Central memory CD8-positive, alpha-beta T cell (primary cell): ENCODE measurements at regions not wholly inside any gene's neighbourhood (a gene's known extent, or its start where the extent isn't known, plus 50 kb on each side); places are given as distances from the start of the nearest gene placed in this dataset.
A peak's percentile ranks its signal among the peaks of the same experiment; 100 is the strongest.

Source experiments
- ATAC-seq: fragments of 150-1000 bp; cut with Tn5 transposase; replicated peaks from 2 replicates; pipeline ENCODE4 v1.10.0; 2022; ENCODE audit warnings: mild to moderate bottlenecking, moderate FRiP score, moderate number of reproducible peaks; ENCODE audit not compliant: poor library complexity, severe bottlenecking; ENCODE audit errors: extremely low read depth
- DNase-seq, 2 donors: peaks; one replicate each; pipeline ENCODE4 v3.0.0; 2021; ENCODE audit warnings: low spot score in 2 of 2
- H3K27ac Mint-ChIP-seq: one replicate; pipeline ENCODE4 v1.8.0; 2022; ENCODE audit warnings: low read depth, mild to moderate bottlenecking, moderate library complexity, mixed read lengths
- H3K27me3 Mint-ChIP-seq: one replicate; pipeline ENCODE4 v1.8.0; 2022; ENCODE audit warnings: mixed read lengths
- H3K36me3 Mint-ChIP-seq: one replicate; pipeline ENCODE4 v1.8.0; 2022; ENCODE audit warnings: mild to moderate bottlenecking, moderate library complexity, mixed read lengths; ENCODE audit not compliant: insufficient read depth
- H3K4me1 Mint-ChIP-seq: one replicate; pipeline ENCODE4 v1.8.0; 2022; ENCODE audit warnings: mixed read lengths
- H3K4me3 Mint-ChIP-seq: one replicate; pipeline ENCODE4 v1.8.0; 2022; ENCODE audit warnings: mild to moderate bottlenecking, moderate library complexity, mixed read lengths
- H3K9me3 Mint-ChIP-seq: one replicate; pipeline ENCODE4 v1.8.0; 2022; ENCODE audit warnings: mixed read lengths

DNA sequence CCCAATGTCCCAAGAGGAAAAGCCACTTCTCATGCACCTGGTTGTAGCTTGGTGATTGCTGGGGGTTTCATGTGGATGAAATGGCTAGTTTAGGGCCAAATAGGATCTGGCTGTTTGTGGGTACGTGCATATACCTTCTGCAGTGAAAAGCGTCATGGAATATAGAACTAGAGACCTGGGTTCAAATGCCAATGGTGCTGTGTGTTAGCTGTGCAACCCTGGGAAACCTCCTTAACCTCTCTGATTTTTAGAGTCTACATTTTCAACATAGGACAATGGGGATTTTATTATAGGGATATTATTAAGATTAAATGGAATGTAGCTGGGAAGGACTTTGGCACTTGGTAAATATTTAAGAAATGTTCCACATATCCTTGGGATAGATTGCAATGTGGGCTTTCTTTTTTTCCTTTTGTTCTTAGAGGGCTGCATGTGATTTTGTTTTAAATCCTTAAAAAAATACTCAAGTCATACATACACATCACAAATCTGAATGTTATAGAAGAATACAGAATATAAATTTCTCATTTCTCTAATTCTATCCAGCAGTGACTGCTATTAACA, 112.6 kb upstream of the E2F8 start:
- no peaks in the 10 kb centered on the region for H3K36me3 Mint-ChIP-seq

DNA sequence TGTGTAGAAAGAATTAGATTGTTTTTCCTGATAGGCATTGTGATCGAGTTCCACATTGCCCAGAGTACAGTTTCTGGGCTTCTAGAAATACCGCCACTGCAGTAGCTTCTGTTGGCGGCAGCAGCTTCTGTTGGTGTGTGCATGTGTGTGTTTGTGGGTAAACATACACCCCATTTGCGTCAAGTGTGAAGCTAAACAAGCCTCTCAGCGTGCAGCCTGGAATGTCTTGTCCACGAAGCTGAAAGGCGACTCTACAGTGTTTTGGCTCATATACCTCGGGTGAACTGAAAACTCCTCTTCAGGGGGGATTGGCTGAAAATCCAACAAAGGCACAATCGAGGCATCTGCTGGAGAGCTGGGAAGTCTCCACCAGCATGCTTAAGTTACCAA, 112.0 kb upstream of the E2F8 start:
- Mint-ChIP-seq H3K27ac (no peak overlapping the region), H3K27me3 (peaks cover 77% of the 10 kb centered on the region), H3K4me1 (no peaks in the 10 kb centered on the region), H3K4me3 (no peak overlapping the region), H3K9me3 (no peaks in the 10 kb centered on the region), H3K36me3 (no peaks in the 10 kb centered on the region)
- no peak for DNase-seq
- ATAC-seq, result no peak

More for the DNA sequence above, 112.6 kb upstream of the E2F8 start:
- H3K27ac Mint-ChIP-seq, result no peak overlapping the region
- H3K4me1 Mint-ChIP-seq, result no peaks in the 10 kb centered on the region
- peaks cover 71% of the 10 kb centered on the region for H3K27me3 Mint-ChIP-seq
- H3K4me3 Mint-ChIP-seq, result no peak overlapping the region
- DNase-seq, result no peak
- no peak for ATAC-seq
- no peaks in the 10 kb centered on the region for H3K9me3 Mint-ChIP-seq

DNA sequence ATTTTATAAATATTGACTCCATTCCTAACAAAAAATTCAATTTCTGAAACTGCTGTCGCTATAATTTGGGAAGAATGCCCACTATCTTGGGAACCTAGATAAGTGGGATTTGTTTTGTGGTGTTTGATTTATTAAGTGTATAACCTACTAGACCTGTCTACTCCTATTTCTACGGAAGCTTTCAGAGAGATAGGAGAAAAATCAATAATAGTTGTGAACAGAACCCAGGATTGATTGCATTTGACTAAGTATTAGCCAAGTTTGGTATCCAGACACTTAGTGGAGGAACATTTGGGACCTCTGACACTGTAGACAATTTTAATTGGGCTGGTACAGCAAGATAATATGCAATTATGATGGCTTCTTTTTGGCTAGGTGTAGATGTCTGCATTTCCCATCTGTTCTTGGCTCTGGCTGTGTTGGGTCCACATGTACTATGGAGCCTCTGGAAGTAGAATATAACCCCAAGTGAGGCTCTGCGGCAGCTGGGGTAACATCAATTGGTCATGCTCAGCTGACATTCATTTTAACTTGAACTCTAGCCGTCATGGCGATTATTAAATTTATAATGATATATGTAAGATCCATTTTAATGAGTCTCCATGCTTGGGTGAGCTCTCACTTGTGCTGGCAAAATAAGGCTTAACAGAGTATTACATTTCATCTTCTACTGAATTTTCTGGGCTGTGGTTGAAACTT, 111.5 kb upstream of the E2F8 start:
- no peaks in the 10 kb centered on the region for H3K9me3 Mint-ChIP-seq
- no peaks in the 10 kb centered on the region for H3K36me3 Mint-ChIP-seq
- H3K27me3 Mint-ChIP-seq, result peaks cover 83% of the 10 kb centered on the region
- H3K4me3 Mint-ChIP-seq, result no peak overlapping the region
- H3K4me1 Mint-ChIP-seq, result no peaks in the 10 kb centered on the region
- DNase-seq, result no peak
- H3K27ac Mint-ChIP-seq, result no peak overlapping the region
- no peak for ATAC-seq

DNA sequence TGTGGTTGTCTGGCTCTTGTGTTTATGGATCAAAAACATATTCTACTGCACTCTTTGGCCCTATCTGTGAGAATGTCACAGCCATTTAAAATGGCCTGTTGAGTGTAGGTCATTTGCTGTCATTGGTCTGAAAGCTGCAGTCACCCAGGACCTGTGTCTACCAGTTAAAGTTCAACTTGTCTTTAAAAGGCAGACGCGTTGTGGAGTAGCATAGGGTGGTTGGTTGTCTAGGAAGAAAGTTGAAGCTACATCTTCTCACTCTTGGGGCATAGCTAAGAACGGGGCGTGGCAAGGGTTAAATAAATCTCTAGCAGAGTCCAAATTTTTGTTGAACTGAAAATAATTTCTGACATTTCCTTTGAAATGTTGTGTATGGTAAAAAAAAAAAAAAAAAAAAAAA, 110.7 kb upstream of the E2F8 start:
- Mint-ChIP-seq H3K4me3 (no peak overlapping the region), H3K9me3 (no peaks in the 10 kb centered on the region), H3K36me3 (no peaks in the 10 kb centered on the region), H3K27ac (no peak overlapping the region), H3K4me1 (no peaks in the 10 kb centered on the region), H3K27me3 (peaks cover 90% of the 10 kb centered on the region)
- no peak for ATAC-seq
- no peak for DNase-seq

DNA sequence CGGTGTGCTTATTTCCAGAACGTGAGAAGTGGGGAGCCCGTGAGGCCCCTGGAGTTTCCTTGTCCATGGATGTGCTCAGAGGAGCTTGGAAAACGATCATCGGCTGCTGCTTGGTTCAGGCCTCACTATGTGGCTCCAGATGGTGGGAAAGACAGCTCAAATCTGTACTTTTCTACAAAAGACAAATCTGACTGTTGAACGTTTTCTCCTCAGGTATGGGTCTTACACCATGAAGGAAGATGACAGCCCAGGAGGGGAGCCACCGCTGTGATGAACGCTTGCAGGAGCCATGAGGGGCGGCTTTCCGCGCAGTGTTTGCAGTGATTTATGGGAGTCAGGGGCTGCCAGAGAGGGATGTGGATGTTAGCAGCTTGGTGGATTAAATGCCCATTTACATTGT, 109.4 kb upstream of the E2F8 start:
- Mint-ChIP-seq H3K27ac (no peak overlapping the region), H3K4me1 (peaks cover 9% of the 10 kb centered on the region), H3K36me3 (no peaks in the 10 kb centered on the region), H3K4me3 (no peak overlapping the region), H3K9me3 (no peaks in the 10 kb centered on the region), H3K27me3 (peaks cover 90% of the 10 kb centered on the region)
- DNase-seq (no peak), ATAC-seq (no peak)

DNA sequence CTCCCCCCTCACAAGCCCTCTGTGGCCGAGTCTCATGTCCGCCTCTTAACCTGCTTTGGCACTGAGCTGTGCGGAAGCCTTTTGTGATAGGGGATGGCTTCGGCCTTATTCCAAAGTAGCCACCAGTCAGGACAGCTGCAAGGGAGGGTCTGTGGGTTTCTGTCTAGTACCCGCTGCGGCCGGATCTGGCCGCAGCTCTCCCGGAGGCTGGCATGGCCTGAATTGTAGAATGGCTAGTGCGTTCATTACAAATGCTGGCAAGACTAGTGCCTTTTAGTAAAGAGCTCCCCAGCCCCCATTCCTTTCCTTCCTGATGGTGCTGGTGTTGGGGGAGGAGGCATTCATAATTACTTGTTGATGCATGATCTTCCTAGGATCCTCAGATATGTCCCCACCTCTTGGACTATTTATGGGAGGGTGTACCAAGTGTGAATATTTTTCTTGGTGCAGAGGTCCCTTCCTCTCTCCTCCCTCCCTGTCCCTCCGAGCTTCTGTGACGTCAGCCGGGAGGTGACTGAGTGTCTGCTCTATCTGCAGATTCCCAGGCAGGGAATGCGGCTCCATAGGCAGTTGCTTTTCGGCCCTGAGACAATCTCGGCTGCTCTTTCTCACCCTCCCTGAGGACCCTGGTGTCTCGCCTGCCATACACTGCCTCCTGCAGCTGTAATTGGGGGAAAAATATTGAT, 108.7 kb upstream of the E2F8 start:
- H3K27me3 Mint-ChIP-seq, result peaks cover 90% of the 10 kb centered on the region
- H3K4me3 Mint-ChIP-seq, result no peak overlapping the region
- DNase-seq (no peak), ATAC-seq (no peak)
- no peaks in the 10 kb centered on the region for H3K36me3 Mint-ChIP-seq
- H3K4me1 Mint-ChIP-seq, result peaks cover 9% of the 10 kb centered on the region
- H3K27ac Mint-ChIP-seq, result no peak overlapping the region
- H3K9me3 Mint-ChIP-seq, result no peaks in the 10 kb centered on the region

DNA sequence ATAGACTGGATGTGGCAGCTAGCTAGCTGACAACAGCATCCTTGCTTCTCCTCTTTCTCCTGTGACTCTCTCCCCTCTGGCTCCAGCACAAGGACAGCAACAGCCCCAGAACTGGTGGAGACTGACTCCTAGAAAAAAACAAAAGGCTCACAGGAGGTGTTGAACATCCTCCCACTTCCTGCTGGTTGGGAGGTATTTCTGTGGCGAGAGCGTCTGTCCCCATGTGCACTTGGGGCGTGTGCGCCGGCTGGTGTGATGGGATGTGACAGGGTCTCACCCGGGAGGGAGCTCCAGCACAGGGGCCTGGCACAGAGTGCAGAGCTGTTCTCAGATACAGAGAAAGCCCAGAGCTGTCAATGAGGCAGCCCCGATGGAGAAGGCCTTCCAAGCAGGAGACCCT, 107.2 kb upstream of the E2F8 start:
- ATAC-seq, result no peak
- no peak overlapping the region for H3K4me3 Mint-ChIP-seq
- no peak overlapping the region for H3K27ac Mint-ChIP-seq
- no peak for DNase-seq
- H3K36me3 Mint-ChIP-seq, result no peaks in the 10 kb centered on the region
- peaks cover 98% of the 10 kb centered on the region for H3K27me3 Mint-ChIP-seq
- H3K4me1 Mint-ChIP-seq, result peaks cover 9% of the 10 kb centered on the region
- no peaks in the 10 kb centered on the region for H3K9me3 Mint-ChIP-seq

DNA sequence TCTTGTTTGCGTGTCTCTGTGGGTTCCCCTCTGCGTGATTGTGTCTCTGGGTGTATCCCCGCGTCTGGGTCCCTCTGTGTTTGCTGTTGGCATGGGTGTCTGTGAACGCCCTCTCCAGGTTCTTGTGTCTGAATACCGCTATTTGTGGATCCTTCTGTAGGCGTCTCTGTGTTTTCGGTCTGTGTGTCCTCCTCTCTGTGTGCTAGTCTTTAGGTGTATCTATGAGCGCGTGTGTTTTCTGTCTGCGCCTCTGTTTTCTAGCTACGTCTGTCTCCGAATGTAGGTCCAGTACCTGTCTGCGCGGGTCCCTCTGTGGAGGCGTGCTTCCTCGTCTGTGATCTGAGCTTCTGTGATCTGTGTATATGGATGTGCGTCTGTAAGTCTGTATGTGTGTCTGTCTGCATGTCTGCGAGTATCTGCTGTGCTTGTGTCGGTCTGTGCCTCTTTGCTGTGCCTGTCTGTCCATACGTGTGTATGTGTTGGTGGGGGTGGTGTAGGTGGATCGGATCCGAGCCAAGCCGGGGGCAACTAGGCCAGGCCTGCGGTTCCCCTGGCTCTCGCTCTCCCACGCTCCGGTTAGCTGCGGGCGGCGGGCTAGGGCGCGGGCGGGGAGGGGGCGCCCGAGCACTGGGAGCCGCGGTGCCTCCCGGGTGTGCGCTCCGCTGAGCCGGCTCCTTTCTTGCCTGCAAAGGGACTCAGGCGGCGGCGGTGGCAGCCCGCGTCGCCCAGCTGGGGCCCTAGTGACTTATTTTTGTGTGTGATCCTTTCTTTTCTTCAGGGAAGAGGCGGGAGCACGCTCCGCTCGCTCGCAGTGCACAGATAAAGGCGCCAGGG, 105.3 kb upstream of the E2F8 start:
- no peaks in the 10 kb centered on the region for H3K9me3 Mint-ChIP-seq
- H3K4me3 Mint-ChIP-seq, result peak overlapping the region; percentile 65
- H3K27ac Mint-ChIP-seq, result no peak overlapping the region
- H3K27me3 Mint-ChIP-seq, result peaks cover 87% of the 10 kb centered on the region
- no peaks in the 10 kb centered on the region for H3K36me3 Mint-ChIP-seq
- H3K4me1 Mint-ChIP-seq, result peaks cover 9% of the 10 kb centered on the region
- ATAC-seq (peak; percentile 22), DNase-seq (no peak)

DNA sequence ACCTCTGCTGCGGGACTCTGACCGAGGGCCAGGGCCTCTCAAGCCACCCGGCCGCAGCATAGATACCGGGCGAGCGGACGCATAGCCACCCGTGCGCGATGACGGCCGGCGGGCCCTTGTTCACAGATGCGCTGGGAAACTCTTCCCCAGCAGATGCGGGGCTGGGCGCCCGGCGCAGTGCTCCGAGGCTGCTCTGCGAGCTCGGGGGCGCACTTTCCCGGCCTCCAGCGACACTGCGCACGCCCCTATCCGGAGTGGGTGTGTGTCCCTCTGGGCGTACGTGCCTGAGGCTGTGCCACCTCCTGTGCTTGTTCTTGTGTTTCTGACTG, 104.7 kb upstream of the E2F8 start:
- peak; percentile 66 for ATAC-seq
- peaks cover 87% of the 10 kb centered on the region for H3K27me3 Mint-ChIP-seq

DNA sequence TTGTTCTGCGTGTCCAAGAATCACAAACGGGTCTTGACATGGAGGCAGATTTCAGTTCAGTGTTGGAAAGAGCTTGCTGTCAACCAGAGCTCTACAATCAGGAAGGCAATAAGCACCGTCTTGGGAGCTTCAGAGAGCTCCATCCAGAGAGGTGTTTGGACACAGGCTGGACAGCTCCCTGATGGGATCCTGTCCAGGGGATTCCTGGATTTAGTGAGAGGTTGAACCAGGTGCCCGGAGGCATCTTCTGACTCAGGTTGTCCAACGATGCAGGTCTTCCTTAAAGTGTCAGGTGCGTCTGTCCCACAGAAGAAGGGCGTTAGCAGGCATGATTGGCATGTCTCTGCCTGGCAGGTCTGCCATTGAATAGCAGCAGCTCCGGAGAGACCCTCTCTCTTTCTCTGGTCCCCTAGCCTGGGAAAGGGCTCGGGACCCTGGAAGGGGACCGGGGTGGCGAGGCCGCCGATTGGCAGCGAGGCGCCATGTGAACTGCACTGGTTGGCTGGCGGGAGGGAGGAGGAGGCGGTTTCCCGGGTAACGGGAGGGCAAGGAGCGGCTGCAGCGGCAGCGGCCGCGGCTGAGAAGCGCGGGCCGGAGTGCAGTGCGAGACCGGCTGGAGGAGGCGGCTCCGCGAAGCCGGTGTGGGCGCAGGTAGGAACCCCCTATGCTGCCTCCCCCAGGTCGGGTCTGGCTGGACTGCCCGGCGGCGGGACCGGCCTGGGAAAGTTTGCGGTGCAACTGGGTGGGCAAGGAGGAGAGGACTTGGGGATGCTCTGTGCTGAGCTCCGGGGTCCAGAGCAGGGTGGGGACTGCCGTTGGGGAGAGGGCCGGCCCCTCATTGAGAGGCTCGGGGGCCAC, 104.1 kb upstream of the E2F8 start:
- ATAC-seq, result no peak
- no peaks in the 10 kb centered on the region for H3K36me3 Mint-ChIP-seq
- H3K4me1 Mint-ChIP-seq, result peaks cover 9% of the 10 kb centered on the region
- no peak overlapping the region for H3K27ac Mint-ChIP-seq
- H3K9me3 Mint-ChIP-seq, result no peaks in the 10 kb centered on the region
- peaks cover 86% of the 10 kb centered on the region for H3K27me3 Mint-ChIP-seq
- DNase-seq, result no peak
- H3K4me3 Mint-ChIP-seq, result peak overlapping the region; percentile 65

More for the DNA sequence above, 104.7 kb upstream of the E2F8 start:
- H3K27ac Mint-ChIP-seq, result no peak overlapping the region
- DNase-seq, result no peak
- no peaks in the 10 kb centered on the region for H3K36me3 Mint-ChIP-seq
- H3K4me3 Mint-ChIP-seq, result peak overlapping the region; percentile 65
- H3K4me1 Mint-ChIP-seq, result peaks cover 9% of the 10 kb centered on the region
- H3K9me3 Mint-ChIP-seq, result no peaks in the 10 kb centered on the region

DNA sequence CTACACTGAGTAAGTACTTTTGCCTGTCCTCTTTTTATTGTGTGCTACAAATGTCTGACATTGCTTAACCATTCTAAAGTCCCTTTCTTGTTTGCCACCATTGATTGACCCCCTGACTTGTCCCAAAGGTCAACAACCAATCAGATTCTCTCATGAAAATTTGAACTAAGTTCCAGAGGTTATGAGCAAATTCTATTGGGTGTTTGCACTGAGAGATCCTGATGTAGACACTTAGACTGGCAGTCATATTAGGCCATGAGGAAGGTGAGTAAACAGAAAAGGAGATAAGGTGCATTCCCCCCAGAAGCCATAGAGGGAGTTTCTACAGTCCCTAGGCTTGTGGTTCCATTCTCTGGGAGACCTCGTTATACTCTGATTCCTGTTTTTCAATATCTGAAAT, 101.3 kb upstream of the E2F8 start:
- Mint-ChIP-seq H3K36me3 (no peaks in the 10 kb centered on the region), H3K27ac (no peak overlapping the region), H3K4me3 (no peak overlapping the region), H3K4me1 (peaks cover 9% of the 10 kb centered on the region), H3K27me3 (peaks cover 69% of the 10 kb centered on the region), H3K9me3 (no peaks in the 10 kb centered on the region)
- DNase-seq (no peak), ATAC-seq (no peak)

DNA sequence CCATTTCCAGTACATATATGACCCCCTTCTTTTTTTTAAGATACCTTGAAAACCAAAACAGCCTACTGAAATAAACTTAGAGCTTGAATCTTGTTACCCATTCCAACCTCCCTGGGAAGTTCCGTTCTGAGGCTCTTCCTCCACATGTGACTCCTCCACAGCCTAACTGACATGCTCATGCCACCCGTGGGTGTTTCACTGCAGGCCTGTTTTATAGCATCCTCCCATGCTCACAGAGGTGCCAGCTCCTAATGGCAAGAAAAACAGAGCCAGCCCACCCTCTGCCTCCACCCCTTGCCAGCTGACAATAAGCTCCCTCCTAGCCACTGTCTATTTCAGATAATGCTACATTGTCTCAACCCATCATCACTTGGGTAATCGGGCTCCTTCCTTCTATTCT, 97.6 kb upstream of the E2F8 start:
- Mint-ChIP-seq H3K36me3 (no peaks in the 10 kb centered on the region), H3K4me3 (no peak overlapping the region), H3K27ac (no peak overlapping the region), H3K27me3 (peaks cover 43% of the 10 kb centered on the region), H3K4me1 (no peaks in the 10 kb centered on the region), H3K9me3 (no peaks in the 10 kb centered on the region)
- ATAC-seq, result no peak
- no peak for DNase-seq
